ENCODE measurements at regions not wholly inside any gene's neighbourhood (a gene's known extent, or its start where the extent isn't known, plus 50 kb on each side); places are given as distances from the start of the nearest gene placed in this dataset.

GRCh38 chrX:122850326-122850725, 333.8 kb upstream of the GRIA3 start:
- BruUV-seq (replicated peaks): no TSS peak
- no peak for TF ChIP-seq BCL3 (IDR thresholded peaks at IDR 0.05; ENCODE audit: borderline replicate concordance, insufficient read depth, low read depth, low read length, poor library complexity, severe bottlenecking)
- no peak for TF ChIP-seq SRF (IDR thresholded peaks at IDR 0.05; ENCODE audit: low read depth in 2 of 2, low read length in 2 of 2)
- no peak for TF ChIP-seq ASH2L (IDR thresholded peaks at IDR 0.05; ENCODE audit: borderline replicate concordance, low read depth)
- TF ChIP-seq SMAD1 (IDR thresholded peaks at IDR 0.05; ENCODE audit: low read depth, partially characterized antibody): no peak
- no peak for TF ChIP-seq ZBTB40 (IDR thresholded peaks at IDR 0.05; ENCODE audit: borderline replicate concordance)
- TF ChIP-seq SUZ12 (IDR thresholded peaks at IDR 0.05; ENCODE audit: unreplicated experiment): no peak
- no peak for TF ChIP-seq BRCA1 (IDR thresholded peaks at IDR 0.05; ENCODE audit: low read depth, low read length)
- TF ChIP-seq POLR2AphosphoS5 (IDR thresholded peaks at IDR 0.05; ENCODE audit: low read length): no peak
- SMC1A ChIA-PET (ENCODE audit: uncharacterized antibody, unreplicated experiment): no interaction called here

More at GRCh38 chrX:122850326-122850725, 333.8 kb upstream of the GRIA3 start:
- ChIA-PET POLR2A (no interaction called here), RAD21 (ENCODE audit: unreplicated experiment) (no interaction called here), CTCF (no interaction called here)
- no peaks in the 10 kb centered on the region for H3K4me1 ChIP-seq (ENCODE audit: control insufficient read depth, insufficient read depth, low read length)
- in situ Hi-C loops (cut with MboI) (no loop called here), intact Hi-C loops (cut with micrococcal nuclease; ENCODE audit: unreplicated experiment) (no loop called here)
- H3K9me3 ChIP-seq (replicated peaks; ENCODE audit: control insufficient read depth, insufficient read depth, low read length): no peaks in the 10 kb centered on the region
- no peaks in the 10 kb centered on the region for H3K36me3 ChIP-seq (ENCODE audit: control insufficient read depth in 2 of 2, insufficient read depth in 2 of 2, low read length in 1 of 2)
- no peak for DNase-seq (ENCODE audit: low read depth, low spot score)
- ATAC-seq: peak; percentile 18; the same call in 1 of the 3 replicates
- no peak overlapping the region for H3K9ac ChIP-seq (ENCODE audit: control insufficient read depth, insufficient read depth, low read length)
- H3K27me3 ChIP-seq (replicated peaks in 1 of 2; ENCODE audit: control insufficient read depth in 2 of 2, insufficient read depth in 2 of 2, low read length in 1 of 2): no peaks in the 10 kb centered on the region
- no peaks in the 10 kb centered on the region for H3K79me2 ChIP-seq (ENCODE audit: control insufficient read depth, insufficient read depth, low read length)
- H3K4me2 ChIP-seq (ENCODE audit: control insufficient read depth, insufficient read depth): no peak overlapping the region
- no peak overlapping the region for H3K4me3 ChIP-seq
- 6% methylated on average over 4 of the region's 4 CpGs for WGBS (ENCODE audit: insufficient coverage, insufficient replicate concordance, low lambda C conversion rate, missing lambda C conversion rate)
- no peaks in the 10 kb centered on the region for H4K20me1 ChIP-seq (ENCODE audit: control insufficient read depth, insufficient read depth)
- H3K27ac ChIP-seq (ENCODE audit: control insufficient read depth, insufficient read depth): no peak overlapping the region
- FAIRE-seq: no peak
- H2AFZ ChIP-seq (ENCODE audit: control insufficient read depth, low read depth, low read length): no peak overlapping the region

All from GM12878 (cell line).